Astrocyte (in vitro differentiated cells and primary cell): ENCODE measurements at regions not wholly inside any gene's neighbourhood (a gene's known extent, or its start where the extent isn't known, plus 50 kb on each side); places are given as distances from the start of the nearest gene placed in this dataset.

Experiments
- DNase-seq: peaks from one replicate; pipeline ENCODE4 v3.0.0-alpha.2; 2010; ENCODE audit warnings: low read depth
- FAIRE-seq: peaks from 2 replicates; lab custom pipeline; 2011; peaks lifted over from hg19 to GRCh38; lab: Jason Lieb, UNC
- H2AFZ ChIP-seq: 2 replicates; pipeline ENCODE4 v1.6.0; 2012; ENCODE audit warnings: low read depth, low read length, inconsistent platforms
- H3K27ac ChIP-seq: 2 replicates; pipeline ENCODE4 v1.5.1; 2011; ENCODE audit warnings: low read depth, low read length, inconsistent platforms
- H3K27me3 ChIP-seq: 2 replicates; pipeline ENCODE4 v1.6.0; 2011; ENCODE audit warnings: low read length, inconsistent platforms; ENCODE audit not compliant: insufficient read depth
- H3K36me3 ChIP-seq: 2 replicates; pipeline ENCODE4 v1.5.1; 2011; ENCODE audit warnings: low read length, inconsistent platforms; ENCODE audit not compliant: insufficient read depth
- H3K4me1 ChIP-seq: 2 replicates; pipeline ENCODE4 v1.5.1; 2011; ENCODE audit warnings: low read length, inconsistent platforms; ENCODE audit not compliant: insufficient read depth
- H3K4me2 ChIP-seq: 2 replicates; pipeline ENCODE4 v1.6.0; 2012; ENCODE audit warnings: low read length, inconsistent platforms
- H3K4me3 ChIP-seq: 2 replicates; pipeline ENCODE4 v1.5.1; 2011; ENCODE audit warnings: low read depth, mild to moderate bottlenecking, low read length, inconsistent platforms; ENCODE audit not compliant: insufficient read depth
- H3K79me2 ChIP-seq: 2 replicates; pipeline ENCODE4 v1.6.0; 2012; ENCODE audit warnings: mild to moderate bottlenecking, low read length, inconsistent platforms; ENCODE audit not compliant: insufficient read depth
- H3K9ac ChIP-seq: 2 replicates; pipeline ENCODE4 v1.6.0; 2012; ENCODE audit warnings: mild to moderate bottlenecking, low read length, inconsistent platforms
- H3K9me3 ChIP-seq: 2 replicates; pipeline ENCODE4 v1.5.1; 2012; ENCODE audit warnings: low read depth, mild to moderate bottlenecking, low read length, inconsistent platforms; ENCODE audit not compliant: insufficient read depth
- H4K20me1 ChIP-seq: 2 replicates; pipeline ENCODE4 v1.6.0; 2012; ENCODE audit warnings: low read length, inconsistent platforms; ENCODE audit not compliant: insufficient read depth
- H3K27ac Mint-ChIP-seq: one replicate; pipeline ENCODE4 v1.8.0; 2021; ENCODE audit warnings: mild to moderate bottlenecking, mixed read lengths; ENCODE audit not compliant: unreplicated experiment
- H3K27me3 Mint-ChIP-seq: one replicate; pipeline ENCODE4 v1.8.0; 2021; ENCODE audit warnings: low read depth, mixed read lengths; ENCODE audit not compliant: unreplicated experiment
- H3K36me3 Mint-ChIP-seq: one replicate; pipeline ENCODE4 v1.8.0; 2021; ENCODE audit warnings: low read depth, mixed read lengths; ENCODE audit not compliant: unreplicated experiment
- H3K4me1 Mint-ChIP-seq: one replicate; pipeline ENCODE4 v1.8.0; 2021; ENCODE audit warnings: low read depth, mixed read lengths; ENCODE audit not compliant: unreplicated experiment
- H3K4me3 Mint-ChIP-seq: one replicate; pipeline ENCODE4 v1.8.0; 2021; ENCODE audit warnings: mild to moderate bottlenecking, moderate library complexity, mixed read lengths; ENCODE audit not compliant: unreplicated experiment
- H3K9me3 Mint-ChIP-seq: one replicate; pipeline ENCODE4 v1.8.0; 2021; ENCODE audit warnings: mild to moderate bottlenecking, mixed read lengths; ENCODE audit not compliant: unreplicated experiment
- CTCF ChIP-seq: IDR thresholded peaks from 2 replicates; pipeline ENCODE4 v1.5.1; 2011; ENCODE audit warnings: low read depth, mild to moderate bottlenecking, inconsistent platforms, low read length, moderate library complexity; ENCODE audit not compliant: insufficient read depth
- EZH2 ChIP-seq: IDR thresholded peaks from 2 replicates; pipeline ENCODE4 v1.6.1; 2012; ENCODE audit warnings: mild to moderate bottlenecking, low read length, inconsistent platforms; ENCODE audit not compliant: insufficient read depth

GRCh38 chr5:6920628-6921256 is 207.5 kb downstream of the TENT4A start:
- no peak for FAIRE-seq

GRCh38 chr5:6926491-6927038 is 213.3 kb downstream of the TENT4A start:
- no peak overlapping the region for H3K27ac Mint-ChIP-seq
- Histone ChIP-seq H3K4me3 (no peak overlapping the region), H3K79me2 (no peaks in the 10 kb centered on the region), H4K20me1 (no peaks in the 10 kb centered on the region), H3K36me3 (no peaks in the 10 kb centered on the region), H3K27ac (no peak overlapping the region), H2AFZ (no peak overlapping the region), H3K27me3 (no peaks in the 10 kb centered on the region), H3K9ac (no peak overlapping the region), H3K4me2 (no peak overlapping the region), H3K4me1 (no peaks in the 10 kb centered on the region), H3K9me3 (no peaks in the 10 kb centered on the region)
- DNase-seq = no peak
- H3K4me3 Mint-ChIP-seq = no peak overlapping the region
- H3K36me3 Mint-ChIP-seq = no peaks in the 10 kb centered on the region
- FAIRE-seq = no peak
- H3K4me1 Mint-ChIP-seq = no peaks in the 10 kb centered on the region
- peaks cover 2% of the 10 kb centered on the region for H3K9me3 Mint-ChIP-seq
- TF ChIP-seq EZH2 (no peak), CTCF (no peak)
- H3K27me3 Mint-ChIP-seq = no peaks in the 10 kb centered on the region

More at GRCh38 chr5:6920628-6921256, 207.5 kb downstream of the TENT4A start:
- Mint-ChIP-seq H3K27me3 (no peaks in the 10 kb centered on the region), H3K4me1 (no peaks in the 10 kb centered on the region), H3K9me3 (peaks cover 6% of the 10 kb centered on the region), H3K36me3 (no peaks in the 10 kb centered on the region), H3K4me3 (no peak overlapping the region), H3K27ac (no peak overlapping the region)
- Histone ChIP-seq H3K4me3 (no peak overlapping the region), H3K9me3 (no peaks in the 10 kb centered on the region), H3K4me2 (no peak overlapping the region), H4K20me1 (no peaks in the 10 kb centered on the region), H2AFZ (no peak overlapping the region), H3K79me2 (no peaks in the 10 kb centered on the region), H3K9ac (no peak overlapping the region), H3K27ac (no peak overlapping the region), H3K27me3 (no peaks in the 10 kb centered on the region), H3K4me1 (no peaks in the 10 kb centered on the region), H3K36me3 (no peaks in the 10 kb centered on the region)
- no peak for TF ChIP-seq EZH2
- TF ChIP-seq CTCF = no peak
- DNase-seq = no peak

- peaks cover 4% of the 10 kb centered on the region for H3K9me3 ChIP-seq
- no peaks in the 10 kb centered on the region for H3K4me1 Mint-ChIP-seq
- H3K4me2 ChIP-seq = no peak overlapping the region
- no peak overlapping the region for H3K4me3 Mint-ChIP-seq
- no peak overlapping the region for H3K27ac Mint-ChIP-seq
- no peak overlapping the region for H3K9ac ChIP-seq
- no peaks in the 10 kb centered on the region for H4K20me1 ChIP-seq
- H3K79me2 ChIP-seq = no peaks in the 10 kb centered on the region
- TF ChIP-seq CTCF (no peak), EZH2 (no peak)
- H3K9me3 Mint-ChIP-seq = no peaks in the 10 kb centered on the region
- peaks cover 16% of the 10 kb centered on the region for H3K27me3 Mint-ChIP-seq
- no peaks in the 10 kb centered on the region for H3K27me3 ChIP-seq
- H3K36me3 ChIP-seq = no peaks in the 10 kb centered on the region
- H3K27ac ChIP-seq = no peak overlapping the region
- H3K4me3 ChIP-seq = no peak overlapping the region
- H3K36me3 Mint-ChIP-seq = no peaks in the 10 kb centered on the region
- no peak for DNase-seq
- no peak overlapping the region for H2AFZ ChIP-seq
- FAIRE-seq = no peak
- H3K4me1 ChIP-seq = no peaks in the 10 kb centered on the region
Observed at GRCh38 chr5:6936031-6936430, 222.8 kb downstream of the TENT4A start.
